ENCODE measurements at regions not wholly inside any gene's neighbourhood (a gene's known extent, or its start where the extent isn't known, plus 50 kb on each side); places are given as distances from the start of the nearest gene placed in this dataset.

- TF ChIP-seq CTCF (IDR thresholded peaks at IDR 0.05; ENCODE audit: poor library complexity): no peak
- TF ChIP-seq EZH2 (IDR thresholded peaks at IDR 0.05; ENCODE audit: borderline replicate concordance): no peak
Measured at GRCh38 chr6:1247056-1247455, 64.8 kb upstream of the FOXQ1 start.

Measured in hepatocyte (in vitro differentiated cells).